NCI-H2107 (cell line): ENCODE measurements at regions not wholly inside any gene's neighbourhood (a gene's known extent, or its start where the extent isn't known, plus 50 kb on each side); places are given as distances from the start of the nearest gene placed in this dataset.

Source experiments
- DNase-seq: peaks from one replicate; lab custom pipeline; 2025; lab: John Stamatoyannopoulos, UW

DNA sequence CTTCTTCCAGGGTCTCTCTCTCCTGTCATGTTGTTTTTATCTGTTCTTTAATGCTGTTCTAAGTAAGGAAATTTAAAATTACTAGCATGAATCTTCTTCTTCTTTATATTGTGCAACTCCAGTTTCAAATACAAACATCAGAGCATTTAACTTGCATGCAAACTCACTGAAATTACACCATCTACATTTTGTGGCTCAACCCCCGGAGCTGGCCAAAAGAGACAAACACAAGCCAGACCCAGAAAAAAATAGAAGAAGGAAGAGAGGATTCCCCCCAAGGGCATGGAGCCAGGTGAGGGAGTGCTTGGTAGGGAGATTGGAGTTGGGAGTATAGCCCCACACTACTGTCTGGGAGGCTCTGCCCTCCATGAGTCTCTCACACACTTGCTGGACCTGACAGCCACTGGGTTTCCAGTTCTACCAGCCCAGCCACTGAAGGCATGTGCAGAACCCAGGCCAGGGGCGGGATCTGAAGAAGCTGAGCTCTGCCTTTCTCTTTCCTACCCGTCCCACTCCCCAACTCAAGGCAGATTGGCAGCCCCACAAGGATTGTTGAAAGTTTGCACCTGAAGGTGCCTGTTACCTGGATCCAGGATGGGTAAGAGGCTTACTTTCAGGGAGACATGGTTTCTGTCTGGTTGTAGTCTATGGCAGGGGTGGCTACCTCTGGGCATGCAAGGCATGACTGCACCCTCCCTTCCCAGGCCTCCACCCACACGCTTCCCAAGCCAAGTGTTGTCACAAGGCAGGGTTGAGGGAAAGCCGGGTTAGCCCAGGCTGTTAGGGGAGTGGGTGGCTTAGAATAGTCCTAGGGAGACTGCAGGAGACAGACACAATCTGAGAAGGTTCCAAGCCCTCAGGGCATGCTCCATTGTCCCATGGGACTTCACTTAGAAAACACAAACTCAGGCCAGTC is 297.2 kb downstream of the TGFB2 start:
- DNase-seq, result no peak

DNA sequence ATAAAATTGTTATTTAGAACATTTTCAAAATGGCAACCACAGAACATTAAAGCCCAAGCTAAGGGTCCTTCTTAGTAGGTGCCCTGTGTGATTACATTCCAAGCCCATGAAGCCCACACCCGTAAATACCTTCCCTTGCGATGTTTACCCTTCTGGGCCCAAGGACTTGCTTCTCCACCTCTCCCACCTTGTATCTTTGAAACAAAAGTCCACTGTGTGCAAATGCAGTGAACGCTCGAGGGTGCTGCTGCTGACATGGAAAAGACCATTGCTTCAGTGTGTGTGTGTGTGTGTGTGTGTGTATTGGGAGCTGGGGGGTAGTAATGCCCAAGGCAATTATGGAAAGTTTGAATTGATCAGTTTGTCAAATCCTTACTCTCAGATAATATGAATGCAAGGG is 298.1 kb downstream of the TGFB2 start:
- DNase-seq, result no peak

DNA sequence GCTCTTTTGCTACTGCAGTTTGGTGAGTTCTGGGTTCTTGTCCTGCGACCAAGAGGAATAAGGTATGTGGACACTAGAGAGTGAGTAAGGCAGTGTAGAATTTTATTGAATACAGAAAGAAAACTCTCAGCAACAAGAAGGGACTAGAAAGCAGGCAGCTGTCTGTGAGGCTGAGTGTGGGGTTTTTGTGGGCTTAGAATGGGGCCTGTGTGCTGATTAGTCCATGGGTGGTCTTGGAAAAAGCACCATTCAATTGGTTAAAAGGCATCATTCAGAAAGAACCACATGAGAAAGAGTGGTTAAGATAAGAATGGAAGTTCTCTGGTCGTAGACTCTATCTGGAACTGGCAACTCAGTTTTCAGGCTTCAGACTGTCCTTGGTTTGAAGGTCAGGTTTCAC is 298.8 kb downstream of the TGFB2 start:
- no peak for DNase-seq

DNA sequence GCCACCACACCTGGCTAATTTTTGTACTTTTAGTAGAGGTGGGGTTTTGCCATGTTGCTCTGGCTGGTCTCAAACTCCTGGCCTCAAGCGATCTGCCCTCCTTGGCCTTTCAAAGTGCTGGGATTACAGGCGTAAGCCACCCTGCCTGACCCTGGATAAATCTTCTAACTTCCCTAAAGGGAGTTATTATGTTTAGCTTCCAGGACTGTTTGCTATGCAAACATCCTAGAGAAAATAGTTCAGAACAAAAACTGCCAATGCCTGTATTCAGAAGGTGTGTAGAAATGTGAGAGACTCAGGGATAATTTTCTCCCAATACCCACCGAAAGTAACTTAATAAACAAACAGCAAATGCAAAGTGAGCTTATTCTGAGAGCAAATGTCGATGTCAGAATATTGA is 301.2 kb downstream of the TGFB2 start:
- DNase-seq, result no peak

DNA sequence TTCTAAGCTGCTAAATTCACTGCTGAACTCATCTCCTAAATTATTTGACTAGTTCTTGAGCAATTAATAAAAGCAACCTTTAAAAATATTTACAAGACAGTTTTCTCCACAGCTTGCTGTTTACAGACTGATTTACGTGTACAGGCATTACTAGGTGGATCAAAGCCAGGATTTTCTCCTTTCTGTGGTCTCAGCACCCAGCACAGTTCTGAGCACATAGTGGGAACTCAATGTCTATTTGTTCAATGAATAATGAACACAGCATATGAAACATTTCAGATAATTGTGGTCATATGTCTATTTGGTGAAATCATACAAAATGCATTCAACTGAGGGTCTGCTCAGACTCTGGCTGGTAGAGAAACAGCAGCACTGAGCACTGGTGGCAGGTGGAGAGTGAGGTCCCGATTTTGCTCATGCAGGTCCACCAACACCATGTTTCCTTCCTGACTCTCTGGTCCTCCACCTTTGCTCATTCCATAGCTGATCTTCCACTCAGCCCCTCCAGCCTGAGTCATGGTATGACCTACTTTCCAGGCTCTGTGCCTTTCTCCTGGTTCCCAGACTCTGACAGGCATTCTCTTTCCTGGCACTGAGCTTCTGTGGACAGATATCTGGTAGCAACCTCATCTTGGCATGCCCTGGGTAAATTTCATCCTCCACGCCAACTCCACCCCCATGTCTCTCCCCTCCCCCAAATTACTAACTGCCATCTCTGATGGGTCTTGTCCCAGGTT is 311.3 kb downstream of the TGFB2 start:
- no peak for DNase-seq

DNA sequence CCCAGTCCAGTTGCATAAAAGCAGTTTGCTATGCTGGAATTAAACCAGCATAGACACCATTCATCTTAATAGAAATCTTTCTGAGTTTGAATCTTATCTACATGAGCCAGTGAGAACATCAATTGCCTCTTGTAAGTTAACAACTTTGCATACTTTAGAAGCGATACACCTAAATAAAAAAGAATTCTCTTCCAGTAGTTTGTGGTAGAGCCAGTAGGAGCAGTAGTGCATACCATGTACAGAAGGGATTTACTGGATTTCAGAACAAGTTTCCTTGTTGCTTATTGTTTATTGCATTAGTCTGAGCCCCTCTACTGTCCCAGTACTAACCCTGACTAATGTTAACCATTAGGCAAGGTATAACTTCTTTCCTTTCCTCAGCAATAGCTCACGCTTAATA is 313.1 kb downstream of the TGFB2 start:
- DNase-seq, result no peak

DNA sequence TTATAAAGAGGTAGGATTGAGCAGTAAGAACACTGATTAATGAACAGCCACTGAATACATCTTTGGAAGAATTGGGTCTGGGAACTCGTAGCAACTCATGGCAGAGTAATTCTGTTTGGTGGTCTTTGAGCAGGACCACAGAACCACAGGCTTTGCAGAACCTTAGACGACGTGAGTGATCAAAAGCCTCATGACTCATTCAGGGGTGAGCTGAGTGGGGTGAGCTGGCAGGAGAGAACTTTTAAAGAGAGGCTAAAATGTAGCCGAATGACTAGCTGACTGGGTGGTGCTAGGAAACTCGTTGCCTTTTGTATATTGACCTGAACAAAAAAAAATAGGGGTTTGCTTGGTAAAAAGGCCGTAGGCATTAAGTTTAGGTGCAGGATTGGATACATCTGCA is 313.8 kb downstream of the TGFB2 start:
- no peak for DNase-seq

DNA sequence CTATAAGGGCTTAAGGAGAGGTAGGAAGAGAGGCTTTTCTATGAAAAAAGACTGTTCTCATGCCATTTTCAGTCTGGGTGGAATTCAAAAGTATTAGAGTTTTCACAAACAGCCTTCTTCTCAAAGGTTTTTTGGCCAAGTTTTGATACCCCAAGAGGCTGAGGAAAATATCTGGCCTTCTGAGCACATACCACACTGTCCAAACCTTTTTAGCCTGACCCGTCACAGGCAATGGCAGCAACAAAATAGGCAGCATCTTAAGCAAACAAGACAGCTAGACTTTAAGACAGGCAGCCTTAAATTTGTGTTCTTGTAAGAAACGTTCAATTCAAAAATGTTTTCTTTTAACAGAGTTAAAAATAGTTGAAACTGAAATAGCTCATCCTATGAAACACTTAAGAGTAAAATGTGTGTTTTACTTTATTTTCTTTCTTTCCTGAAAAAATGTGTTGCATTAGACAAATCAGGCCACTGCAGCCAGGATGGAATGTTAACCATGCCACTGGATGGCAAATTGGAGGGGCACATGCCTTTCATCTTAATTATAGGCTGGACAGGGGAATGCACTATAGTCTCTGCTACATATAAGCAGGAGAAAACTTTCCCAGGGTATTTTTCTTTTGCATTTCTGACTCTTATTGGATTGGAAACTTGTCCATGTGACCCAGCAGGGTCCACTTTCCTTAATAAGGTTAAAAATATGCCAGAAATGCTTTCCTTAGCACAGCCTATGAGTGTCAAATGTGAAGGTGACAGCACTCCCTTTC is 315.0 kb downstream of the TGFB2 start:
- no peak for DNase-seq

DNA sequence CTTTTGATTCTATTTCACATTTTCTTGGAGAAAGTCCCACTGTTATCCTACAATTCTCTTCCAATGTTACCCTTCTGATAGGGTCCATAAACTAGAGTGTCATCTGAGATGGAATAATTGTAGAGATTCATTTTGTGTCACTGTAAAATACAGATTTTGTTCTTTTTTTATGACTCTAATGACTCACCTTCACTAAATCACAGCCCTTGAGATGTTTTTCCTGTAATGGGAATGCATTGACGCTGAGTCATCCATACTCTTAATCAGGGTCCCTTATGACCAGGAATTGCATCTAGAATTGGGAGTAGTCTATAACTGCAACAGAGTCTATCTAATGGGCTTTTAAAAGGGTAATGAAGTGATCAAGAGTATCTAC is 315.5 kb downstream of the TGFB2 start:
- DNase-seq, result no peak

DNA sequence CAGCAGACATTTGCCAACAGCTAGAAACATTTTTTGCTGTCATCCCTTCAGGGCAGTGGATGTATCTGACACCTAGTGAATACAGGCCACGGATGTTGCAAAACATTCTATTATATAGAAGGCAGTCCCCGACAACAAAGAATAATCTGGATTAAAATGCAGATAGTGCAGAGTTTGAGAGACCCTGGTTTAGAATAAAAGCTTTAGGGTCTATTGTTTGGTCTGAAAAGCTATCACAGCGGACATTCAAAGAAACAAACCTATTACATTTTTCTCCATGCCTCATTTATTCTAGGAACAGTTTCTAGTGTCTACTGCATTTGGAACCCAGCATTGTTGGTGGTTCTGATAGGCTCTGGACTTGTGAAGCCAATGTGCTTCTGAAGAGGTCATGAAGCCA is 316.3 kb downstream of the TGFB2 start:
- DNase-seq, result no peak

DNA sequence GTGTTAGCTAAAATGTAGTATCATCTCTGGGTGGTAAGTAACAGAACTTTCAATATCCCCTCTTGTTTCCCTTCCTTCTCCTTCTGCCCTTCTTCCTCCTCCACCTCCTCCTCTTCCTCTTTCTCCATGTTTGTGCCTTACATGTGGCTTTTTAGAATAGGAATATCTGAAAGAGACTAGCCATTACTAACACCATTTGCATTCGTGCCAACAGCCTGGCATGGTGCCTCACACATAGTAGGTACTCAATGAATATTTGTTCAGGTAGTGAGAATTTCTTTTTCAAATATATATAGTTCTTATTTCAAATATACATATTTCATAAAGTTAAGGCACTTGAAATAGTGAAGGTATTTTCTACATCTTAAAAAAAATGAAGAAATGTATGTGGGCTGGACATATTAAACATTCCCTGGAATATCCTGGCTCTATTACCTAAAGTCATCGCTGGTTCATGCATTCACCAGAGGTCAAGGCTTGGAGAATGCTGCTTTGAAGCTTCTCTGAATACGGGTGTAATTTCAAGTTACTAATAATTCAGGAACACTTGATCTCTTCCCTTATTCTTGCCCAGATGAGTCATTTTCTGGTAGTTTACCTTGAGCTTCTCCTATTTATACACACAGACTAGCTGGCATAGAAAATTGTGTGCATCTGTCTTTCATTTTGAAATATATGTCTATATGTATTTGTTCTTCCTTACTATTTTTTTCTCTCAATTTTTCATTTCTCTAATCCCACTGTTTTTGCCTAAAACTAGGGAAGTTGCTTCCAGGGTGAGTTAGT is 319.4 kb downstream of the TGFB2 start:
- no peak for DNase-seq

DNA sequence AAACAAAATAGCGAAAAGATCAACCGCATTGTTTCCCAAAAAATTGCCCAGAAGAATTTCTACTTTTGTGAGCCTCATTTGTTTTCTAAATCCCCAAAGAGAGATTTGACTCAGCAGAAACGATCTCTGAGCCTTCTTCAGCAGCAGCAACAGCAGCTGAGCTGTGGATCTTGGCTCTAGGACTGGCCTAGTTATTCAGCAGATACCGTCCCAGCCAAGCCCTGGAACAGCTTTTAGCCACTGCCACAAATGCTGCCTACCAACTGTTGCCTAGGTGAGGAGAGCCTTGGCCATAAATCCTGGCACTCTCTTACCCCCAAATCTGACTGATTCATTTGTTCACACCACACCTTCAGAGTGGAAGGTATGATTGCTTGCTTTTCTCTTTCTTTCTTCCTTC is 320.1 kb downstream of the TGFB2 start:
- no peak for DNase-seq

DNA sequence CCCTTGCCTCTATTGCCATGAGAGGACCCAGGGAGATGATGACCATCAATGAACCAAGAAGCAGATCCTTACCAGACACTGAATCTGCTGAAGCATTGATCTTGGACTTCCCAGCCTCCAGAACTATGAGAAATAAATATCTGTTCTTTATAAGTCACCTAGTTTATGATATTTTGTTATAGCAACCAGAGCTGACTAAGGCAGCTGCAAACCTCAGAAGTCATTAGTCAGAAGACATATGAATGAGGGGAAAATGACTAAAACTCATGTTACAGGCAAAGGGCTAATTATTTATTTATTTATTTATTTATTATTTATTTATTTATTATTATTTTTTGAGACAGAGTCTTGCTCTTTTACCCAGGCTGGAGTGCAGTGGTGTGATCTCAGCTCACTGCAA is 321.1 kb downstream of the TGFB2 start:
- DNase-seq, result no peak

DNA sequence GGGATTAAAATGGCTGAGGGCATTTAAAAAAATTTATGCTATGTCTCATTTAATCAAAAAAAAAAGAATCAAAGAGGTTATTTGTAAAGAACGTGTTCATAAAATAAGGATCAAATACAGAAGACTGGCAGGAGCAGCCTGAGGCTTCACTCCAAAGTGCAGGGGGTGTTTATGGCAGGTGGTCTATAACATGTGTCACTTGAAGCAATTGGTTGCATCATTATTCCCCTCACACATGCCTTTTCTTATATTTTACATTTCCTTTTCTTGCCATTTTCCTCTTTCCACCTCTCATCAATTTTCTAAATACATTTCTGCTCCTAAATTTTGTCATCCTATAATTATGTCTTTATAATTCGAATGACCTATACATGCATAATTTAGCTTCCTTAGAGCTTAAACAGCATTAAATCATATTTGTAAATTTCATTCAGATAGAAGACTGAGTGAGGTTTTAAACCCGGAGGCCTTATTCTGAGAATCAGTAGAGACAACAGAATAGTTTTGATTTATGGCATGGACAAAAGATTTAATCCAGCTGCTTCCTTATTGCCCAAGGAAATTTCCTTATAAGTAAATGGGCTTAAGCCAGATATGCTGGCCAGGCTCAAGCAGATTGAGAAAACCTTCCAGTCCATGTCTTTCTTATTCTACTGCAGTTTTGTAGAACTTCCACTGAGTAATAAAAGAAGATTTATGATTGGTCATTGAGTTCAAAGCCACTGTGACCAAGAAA is 322.8 kb downstream of the TGFB2 start:
- DNase-seq, result no peak

DNA sequence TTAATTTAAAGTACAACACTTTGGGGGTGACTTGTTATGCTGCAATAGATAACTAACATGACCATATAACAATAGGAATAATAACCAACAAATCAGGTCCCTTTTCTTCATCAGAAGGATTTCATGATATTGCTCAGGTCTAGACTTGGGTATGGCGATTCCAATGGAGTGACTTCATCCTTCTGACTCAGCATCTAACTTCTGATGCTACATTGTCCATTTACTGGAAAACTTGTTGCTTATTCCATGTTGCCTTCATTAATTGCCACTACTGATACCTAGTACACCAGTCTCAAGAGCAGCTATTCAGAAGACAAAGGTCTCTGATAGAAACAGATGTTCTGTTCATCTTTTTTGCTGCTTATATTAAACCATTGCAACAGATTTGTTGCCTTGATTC is 324.3 kb downstream of the TGFB2 start:
- no peak for DNase-seq

DNA sequence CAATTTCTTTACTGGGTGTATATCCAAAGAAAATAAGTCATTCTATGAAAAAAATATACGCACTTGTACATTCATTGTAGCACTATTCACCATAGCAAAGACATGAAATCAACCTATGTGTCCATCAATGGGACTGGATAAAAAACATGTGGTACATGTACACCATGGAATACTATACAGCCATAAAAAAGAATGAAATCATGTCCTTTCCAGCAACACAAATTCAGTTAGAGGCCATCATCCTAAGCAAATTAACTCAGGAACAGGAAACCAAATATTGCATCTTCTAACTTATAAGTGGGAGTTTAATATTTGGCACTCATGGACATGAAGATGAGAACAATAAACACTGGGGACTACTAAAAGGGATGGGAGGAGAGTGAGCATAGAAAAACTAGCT is 325.7 kb downstream of the TGFB2 start:
- DNase-seq, result no peak

DNA sequence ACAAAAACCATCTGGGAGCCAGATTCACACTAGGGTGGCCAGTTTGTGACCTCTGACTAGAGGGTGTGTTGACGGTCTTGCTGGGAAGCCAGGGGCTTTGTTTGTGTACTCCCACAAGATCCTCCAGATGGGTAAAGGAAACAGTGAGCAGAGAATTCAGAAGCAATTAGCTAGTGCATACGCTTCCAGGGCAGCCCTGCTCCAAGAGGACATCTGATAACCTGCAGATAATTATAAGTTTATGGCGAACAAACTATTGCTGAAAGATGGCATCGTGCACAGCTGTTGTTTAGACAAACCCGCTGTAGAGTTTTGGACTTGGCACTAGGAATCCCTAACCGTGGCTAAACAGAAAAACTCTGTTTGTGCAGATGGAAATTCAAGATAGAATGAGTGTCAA is 326.4 kb downstream of the TGFB2 start:
- DNase-seq, result no peak

DNA sequence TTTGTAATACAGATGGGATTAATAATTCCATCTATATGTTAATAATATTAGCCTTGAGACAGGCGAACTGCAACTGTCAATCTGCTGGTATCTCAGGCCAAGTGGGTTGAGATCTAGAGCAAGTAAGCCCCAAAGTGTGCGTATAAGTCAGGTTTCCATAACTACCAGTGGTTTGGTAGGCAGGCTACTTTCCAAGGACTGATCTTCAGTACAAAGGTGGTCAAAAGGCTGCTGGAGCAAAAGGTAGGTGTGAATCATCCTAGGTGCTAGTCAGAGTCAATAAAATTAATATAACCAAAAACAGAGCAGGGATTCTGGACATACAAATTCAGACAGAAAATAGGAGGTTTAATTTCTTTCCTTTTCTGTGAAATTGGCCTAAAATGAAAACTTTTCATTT is 328.0 kb downstream of the TGFB2 start:
- DNase-seq, result no peak

DNA sequence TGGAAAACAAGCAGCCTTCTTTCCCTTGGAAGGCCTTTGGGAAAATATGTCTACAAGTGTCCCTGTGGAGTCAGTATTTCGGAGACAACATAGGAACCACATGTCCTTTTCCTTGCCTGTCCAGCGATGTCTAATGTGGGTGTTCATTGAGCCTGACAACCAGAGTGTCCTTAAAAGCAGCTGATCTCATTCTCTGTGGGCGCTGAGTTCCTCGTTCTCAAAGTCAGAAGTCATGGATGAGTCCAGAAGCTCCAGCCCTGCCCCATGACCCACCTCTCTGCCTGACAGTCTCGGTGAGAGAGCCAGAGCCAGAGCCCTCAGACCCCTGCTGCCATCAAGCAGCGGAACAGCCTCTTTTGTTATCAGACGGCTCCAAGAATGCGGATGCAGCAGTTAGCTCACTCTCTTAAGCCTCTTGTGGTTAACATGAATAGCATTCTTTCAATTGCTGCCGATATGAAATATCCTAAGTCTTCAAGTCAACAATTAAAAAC is 329.2 kb downstream of the TGFB2 start:
- DNase-seq, result peak; percentile 6

DNA sequence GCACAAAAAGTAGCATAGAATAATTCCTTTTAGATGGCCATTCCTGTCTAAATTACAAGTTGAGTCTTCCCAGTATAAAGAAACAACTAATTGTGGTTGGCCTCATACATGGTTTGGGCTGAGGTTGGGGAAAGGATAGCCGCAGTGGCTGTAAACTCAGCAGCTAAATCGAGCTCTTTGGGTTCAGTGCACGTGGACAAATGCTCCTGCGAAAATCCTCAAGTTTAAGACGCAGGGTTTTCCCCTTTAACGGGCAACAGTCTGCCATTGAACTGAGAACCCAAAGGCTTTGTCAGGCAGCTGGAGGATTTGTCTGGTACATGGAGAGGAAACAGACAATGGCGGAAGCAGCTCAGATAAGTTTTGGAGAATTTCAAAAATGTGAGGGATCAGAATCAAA is 331.9 kb downstream of the TGFB2 start:
- DNase-seq, result no peak

DNA sequence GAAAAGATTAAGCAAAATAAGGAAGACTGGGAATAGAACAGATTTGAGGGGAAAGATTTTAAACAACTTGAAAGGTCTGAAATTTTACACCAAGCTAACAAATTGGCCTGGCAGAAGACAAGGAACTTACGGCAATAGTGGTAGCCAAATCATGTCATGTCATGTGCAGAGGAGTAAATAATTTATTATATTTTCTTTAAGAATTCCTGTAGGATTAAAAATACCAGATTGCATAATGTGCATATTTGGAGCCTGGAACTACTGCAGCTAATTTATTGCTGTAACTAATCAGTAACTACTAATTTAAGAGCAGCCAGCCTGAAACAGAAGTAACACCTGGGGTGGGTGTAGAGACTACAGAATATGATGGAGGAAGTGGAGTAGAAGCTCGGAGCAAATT is 334.3 kb downstream of the TGFB2 start:
- DNase-seq, result no peak
